C4-2B (cell line): ENCODE measurements at regions not wholly inside any gene's neighbourhood (a gene's known extent, or its start where the extent isn't known, plus 50 kb on each side); places are given as distances from the start of the nearest gene placed in this dataset.

ENCODE experiments used
- ZFX ChIP-seq: fragments of 450-650 bp; IDR thresholded peaks from 2 replicates; pipeline ENCODE4 v1.6.1; 2017
- TF ChIP-seq, protein P1 (sequence below): fragments of 450-650 bp; conservative IDR thresholded peaks from 2 replicates; pipeline ENCODE4 v1.5.1; 2017; ENCODE audit warnings: mild to moderate bottlenecking

DNA sequence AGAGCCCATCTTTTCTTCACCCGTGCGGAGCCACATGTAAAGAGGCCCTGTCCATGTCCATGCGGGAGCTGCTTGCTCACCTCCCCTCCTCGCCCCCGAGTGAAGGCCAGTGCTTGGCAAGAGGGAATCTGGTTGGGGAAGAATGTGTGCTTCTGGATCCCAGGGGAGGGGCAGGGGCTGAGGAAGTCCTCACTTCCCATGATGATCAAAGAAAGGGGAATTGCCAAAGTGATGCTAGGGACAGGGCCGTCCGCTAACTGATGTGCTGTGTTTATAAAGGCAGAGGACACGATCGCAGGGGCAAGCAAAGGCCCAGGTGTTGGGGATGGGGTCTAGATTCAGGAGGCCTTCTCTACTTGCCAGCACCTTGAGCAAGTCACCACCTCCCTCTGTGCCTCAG is 137.4 kb upstream of the PRMT8 start:
- TF ChIP-seq, protein P1, sequence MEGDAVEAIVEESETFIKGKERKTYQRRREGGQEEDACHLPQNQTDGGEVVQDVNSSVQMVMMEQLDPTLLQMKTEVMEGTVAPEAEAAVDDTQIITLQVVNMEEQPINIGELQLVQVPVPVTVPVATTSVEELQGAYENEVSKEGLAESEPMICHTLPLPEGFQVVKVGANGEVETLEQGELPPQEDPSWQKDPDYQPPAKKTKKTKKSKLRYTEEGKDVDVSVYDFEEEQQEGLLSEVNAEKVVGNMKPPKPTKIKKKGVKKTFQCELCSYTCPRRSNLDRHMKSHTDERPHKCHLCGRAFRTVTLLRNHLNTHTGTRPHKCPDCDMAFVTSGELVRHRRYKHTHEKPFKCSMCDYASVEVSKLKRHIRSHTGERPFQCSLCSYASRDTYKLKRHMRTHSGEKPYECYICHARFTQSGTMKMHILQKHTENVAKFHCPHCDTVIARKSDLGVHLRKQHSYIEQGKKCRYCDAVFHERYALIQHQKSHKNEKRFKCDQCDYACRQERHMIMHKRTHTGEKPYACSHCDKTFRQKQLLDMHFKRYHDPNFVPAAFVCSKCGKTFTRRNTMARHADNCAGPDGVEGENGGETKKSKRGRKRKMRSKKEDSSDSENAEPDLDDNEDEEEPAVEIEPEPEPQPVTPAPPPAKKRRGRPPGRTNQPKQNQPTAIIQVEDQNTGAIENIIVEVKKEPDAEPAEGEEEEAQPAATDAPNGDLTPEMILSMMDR: no peak
- TF ChIP-seq ZFX: no peak
